ENCODE measurements at regions not wholly inside any gene's neighbourhood (a gene's known extent, or its start where the extent isn't known, plus 50 kb on each side); places are given as distances from the start of the nearest gene placed in this dataset.

GRCh38 chr11:93074352-93074751 lies 104.9 kb downstream of the MTNR1B start:
- TF ChIP-seq CTCF (IDR thresholded peaks at IDR 0.05) (no peak), POLR2A (IDR thresholded peaks at IDR 0.05) (no peak), POLR2AphosphoS5 (IDR thresholded peaks at IDR 0.05) (no peak), EP300 (IDR thresholded peaks at IDR 0.05; ENCODE audit: low read depth) (no peak)
